HG03095 (cell line): ENCODE measurements at regions not wholly inside any gene's neighbourhood (a gene's known extent, or its start where the extent isn't known, plus 50 kb on each side); places are given as distances from the start of the nearest gene placed in this dataset.
"Not testable (repeated sequence)": the region's sequence is repeated elsewhere in the genome, so short reads cannot be mapped to it uniquely, and the experiment has no call there.

Experiments
- ATAC-seq: cut with Tn5 transposase; IDR thresholded peaks from one replicate; pipeline ENCODE4 v1.9.1; 2021; ENCODE audit warnings: moderate library complexity; ENCODE audit not compliant: unreplicated experiment

- ATAC-seq = no peak
These were observed 1087.1 kb upstream of the POT1 start for GRCh38 chr7:126016722-126017121.

DNA sequence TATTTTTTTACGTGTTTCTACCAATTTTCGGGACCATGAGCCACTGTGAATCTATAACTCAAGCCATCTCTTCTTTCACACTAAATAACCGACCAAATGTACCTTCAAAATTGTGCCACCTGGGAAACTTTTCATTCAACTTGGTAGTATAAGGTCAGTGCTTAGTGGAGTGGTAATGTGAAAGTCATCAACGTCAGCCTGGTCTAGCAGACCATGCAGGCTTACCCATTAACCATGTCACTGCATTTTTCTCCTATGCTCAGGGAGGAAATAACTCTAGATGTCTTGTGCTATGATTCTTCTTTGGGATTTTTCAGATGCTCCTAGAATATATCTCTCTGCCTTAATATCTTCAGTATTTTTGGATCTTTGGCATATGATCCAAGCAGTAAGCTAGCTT is 1075.4 kb upstream of the POT1 start:
- no peak for ATAC-seq

DNA sequence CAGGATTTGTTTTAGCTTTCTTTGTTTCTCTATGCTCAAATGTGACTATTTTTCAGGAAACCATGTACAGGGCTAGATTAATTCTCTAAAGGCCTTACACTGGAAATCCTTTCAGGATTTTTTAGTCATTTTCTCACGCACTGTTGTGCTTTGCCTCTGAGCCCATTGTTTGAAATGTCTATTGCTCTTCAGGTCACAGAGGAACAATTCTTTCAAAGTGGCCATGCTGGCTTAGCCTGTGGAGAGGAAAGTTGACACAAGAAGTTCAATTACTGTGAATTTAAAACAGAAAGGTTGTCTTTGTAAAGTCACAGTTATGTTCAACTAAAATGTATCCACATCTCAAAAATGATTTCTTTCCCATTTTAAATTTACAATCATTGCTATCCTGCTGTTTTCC is 1071.7 kb upstream of the POT1 start:
- no peak for ATAC-seq

DNA sequence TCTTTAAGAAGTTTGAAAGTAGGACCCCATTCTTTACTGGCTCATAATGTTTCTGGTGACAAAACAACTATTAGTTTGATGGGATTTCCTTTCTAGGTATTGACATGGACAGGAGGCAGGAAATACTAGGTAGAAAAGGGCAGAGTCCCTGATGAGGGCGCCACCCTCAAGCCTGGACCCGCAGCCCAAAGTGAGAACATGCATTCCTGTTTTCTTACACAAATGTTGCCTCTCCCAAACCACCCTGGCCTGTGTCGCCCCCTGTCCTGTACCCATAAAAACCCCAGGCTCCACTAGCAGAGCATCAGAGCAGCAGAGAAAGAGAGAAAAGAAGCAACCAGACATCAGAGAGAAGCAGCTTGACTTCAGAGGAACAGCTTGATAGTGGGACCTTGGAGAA is 1055.2 kb upstream of the POT1 start:
- no peak for ATAC-seq

DNA sequence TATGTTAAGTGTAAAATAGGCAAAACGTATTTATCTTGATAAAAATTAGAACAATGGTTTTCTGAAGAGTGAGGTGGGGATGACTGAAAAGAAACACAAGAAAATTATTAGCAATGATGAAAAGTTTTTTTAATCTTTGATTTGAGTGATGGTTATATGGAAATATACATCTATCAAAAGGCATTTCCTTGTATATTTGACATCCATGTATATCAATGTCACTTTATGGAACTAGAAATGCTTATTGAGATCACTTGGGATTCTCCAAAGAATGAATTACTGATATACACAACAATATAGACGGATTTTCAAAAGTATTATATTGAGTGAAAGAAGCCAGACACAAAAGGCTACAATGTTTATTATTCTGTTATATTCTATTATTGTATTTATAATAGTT is 1042.0 kb upstream of the POT1 start:
- no peak for ATAC-seq

DNA sequence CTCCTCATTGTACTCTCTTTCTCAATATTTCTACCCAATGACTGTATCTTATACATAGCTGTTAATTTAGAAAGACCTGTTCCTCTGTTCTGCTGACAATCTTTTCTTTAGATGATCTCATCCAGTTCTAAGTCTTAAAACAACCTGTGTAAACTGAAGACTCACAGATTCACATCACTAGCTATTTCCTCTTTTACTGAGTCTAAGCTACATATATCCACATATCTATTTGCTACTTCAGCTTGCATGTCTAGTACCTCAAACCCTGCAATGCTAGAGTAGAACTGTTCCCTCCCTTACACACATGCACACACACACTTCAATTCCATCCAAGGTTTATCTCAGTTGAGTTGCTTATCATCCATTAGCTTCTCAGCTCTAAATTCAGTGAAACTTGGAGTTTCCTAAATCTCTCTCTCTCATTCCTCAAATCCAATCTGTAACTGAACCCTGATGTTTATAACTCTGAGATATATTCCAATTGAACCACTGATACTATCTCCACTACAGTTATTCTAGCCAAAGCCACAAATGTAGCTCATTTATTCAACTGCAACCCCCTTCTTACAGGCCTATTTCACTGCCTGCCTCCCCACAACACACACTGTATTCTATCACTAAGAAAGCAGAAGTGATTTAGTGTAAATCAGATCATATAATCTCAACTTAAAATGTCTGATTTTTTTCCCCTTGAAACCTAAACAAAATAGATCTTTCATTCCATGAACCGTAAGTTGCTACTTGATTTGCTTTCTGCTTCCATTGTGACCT is 1036.8 kb upstream of the POT1 start:
- ATAC-seq = no peak

DNA sequence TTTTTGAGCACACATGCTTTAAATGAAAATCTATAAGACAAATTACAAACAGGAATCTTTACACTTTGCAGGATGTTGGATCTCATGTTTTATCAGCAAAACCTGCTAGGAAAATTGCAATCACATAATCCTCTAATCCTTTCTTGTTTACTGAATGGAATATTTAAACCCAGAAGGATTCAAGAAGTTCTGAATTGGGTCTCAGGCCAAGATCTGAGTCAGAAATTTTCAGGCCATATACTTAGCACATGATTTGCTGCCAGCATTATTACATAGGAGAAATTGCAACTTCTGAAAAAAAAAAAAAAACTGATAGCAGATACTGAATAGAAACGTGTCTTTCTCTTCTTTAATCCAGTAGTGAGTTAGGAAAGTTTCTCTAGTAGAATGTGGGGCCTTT is 1005.3 kb upstream of the POT1 start:
- no peak for ATAC-seq

GRCh38 chr7:125934539-125934938 is 1004.9 kb upstream of the POT1 start:
- ATAC-seq = no peak

DNA sequence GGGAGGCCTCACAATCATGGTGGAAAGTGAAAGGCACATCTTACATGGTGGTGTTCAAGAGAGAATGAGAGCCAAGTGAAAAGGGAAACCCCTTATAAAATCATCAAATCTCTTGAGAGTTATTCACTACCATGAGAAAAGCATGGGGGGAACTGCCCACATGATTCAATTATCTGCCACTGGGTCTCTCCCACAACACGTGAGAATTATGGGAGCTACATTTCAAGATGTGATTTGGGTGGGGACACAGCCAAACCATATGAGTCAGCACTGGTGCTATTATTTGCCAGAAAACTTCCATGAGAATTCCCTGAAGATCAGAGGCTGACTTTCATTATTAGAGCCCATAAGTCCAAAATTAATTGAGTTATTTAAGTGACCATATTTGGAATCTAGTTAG is 1001.2 kb upstream of the POT1 start:
- ATAC-seq = no peak

- no peak for ATAC-seq
These were observed 997.9 kb upstream of the POT1 start for GRCh38 chr7:125927556-125927955.

- ATAC-seq = no peak
These were observed 997.0 kb upstream of the POT1 start for GRCh38 chr7:125926621-125927020.

DNA sequence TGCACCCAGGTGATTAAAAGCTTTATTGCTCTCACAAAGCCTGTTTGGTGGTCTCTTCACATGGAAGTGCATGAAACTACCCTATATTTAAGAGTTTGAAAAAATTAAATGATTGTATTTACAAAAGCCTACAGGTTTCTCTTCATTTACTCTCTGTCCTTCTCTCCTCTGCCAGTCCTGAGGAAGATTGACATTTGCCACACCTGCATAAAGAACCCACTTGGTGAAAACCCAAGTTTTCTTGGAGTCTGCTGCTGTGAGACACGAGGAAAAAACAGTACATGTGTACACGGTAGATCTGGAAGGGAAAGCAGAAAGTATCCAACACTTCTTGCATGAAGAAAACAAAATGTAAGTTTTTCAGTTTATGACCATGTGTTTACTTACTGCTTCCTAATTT is 994.4 kb upstream of the POT1 start:
- ATAC-seq = no peak

DNA sequence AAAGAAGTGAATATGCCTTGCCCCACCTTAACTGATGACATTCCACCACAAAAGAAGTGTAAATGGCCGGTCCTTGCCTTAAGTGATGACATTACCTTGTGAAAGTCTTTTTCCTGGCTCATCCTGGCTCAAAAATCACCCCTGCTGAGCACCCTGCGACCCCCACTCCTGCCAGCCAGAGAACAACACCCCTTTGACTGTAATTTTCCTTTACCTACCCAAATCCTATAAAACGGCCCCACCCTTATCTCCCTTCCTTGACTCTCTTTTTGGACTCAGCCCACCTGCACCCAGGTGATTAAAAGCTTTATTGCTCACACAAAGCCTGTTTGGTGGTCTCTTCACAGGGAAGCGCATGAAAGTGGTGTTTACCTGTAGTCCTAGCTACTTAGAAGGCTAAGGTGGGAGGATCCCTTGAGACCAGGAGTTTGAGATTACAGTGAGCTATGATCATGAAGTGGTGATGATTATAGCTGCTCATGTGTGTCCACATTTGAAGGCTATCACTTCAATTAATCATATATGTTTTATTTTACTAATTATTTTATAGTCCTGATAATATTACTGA is 985.8 kb upstream of the POT1 start:
- not testable (repeated sequence) for ATAC-seq

GRCh38 chr7:125908711-125909110 is 979.1 kb upstream of the POT1 start:
- no peak for ATAC-seq

DNA sequence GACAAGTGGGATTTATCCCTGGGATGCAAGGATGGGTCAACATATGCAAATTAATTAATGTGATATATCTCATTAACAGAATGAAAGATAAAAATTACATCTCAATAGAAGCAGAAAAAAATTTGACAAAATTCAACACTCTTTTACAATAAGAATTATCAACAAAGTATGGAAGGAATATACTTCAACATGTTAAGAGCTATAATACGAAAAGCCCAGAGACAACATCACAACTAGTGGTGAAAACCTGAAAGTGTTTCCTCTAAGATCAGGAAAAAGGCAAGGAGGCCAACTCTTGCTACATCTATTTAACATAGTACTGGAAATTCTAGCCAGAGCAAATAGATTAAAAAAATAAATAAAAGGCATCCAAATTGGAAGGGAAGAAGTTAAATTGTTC is 970.0 kb upstream of the POT1 start:
- ATAC-seq = no peak

- no peak for ATAC-seq
These were observed 962.8 kb upstream of the POT1 start for GRCh38 chr7:125892434-125892833.

- no peak for ATAC-seq
These were observed 949.4 kb upstream of the POT1 start for GRCh38 chr7:125878988-125879387.

GRCh38 chr7:125878235-125878956 is 948.8 kb upstream of the POT1 start:
- ATAC-seq = no peak

- no peak for ATAC-seq
These were observed 947.6 kb upstream of the POT1 start for GRCh38 chr7:125877246-125877645.

- no peak for ATAC-seq
These were observed 946.8 kb upstream of the POT1 start for GRCh38 chr7:125876431-125876830.

DNA sequence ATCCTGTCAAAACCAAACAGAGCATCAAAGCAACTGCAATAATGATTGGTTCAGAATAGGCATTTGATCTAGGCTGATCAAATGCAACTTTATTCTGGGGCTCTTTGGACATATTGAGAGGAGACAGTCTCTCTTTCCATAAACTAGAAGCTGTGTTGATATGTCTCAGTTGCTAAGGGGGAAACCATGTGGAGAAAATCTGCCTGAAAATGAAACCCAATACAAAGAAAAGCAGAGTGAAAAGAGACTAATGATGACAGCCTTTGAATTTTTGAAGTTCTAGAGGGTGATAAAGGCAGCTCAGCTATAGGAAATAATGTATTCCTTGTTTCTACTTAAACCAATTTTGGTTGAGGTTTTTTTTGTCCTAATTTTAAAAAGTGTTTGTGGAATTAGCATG is 941.8 kb upstream of the POT1 start:
- no peak for ATAC-seq

DNA sequence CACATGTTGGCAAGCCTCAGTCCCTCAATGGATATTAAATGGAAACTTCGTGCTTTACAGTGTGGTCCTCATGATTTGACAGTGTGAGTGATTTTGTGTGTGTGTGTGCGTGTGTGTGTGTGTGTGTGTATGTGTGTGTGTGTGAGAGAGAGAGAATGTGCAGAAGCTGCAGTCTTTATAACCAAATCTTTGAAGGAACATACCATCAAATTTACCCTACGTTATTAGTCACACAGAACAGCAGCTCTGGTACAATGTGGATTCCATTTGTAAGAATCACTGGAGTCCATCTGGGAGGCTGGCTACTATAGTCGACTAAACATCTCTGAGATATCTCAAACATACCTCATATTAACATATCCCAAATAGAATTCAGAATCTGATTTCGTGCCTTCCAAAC is 928.0 kb upstream of the POT1 start:
- no peak for ATAC-seq
